Stomach (tissue), 4 donors: ENCODE measurements at regions not wholly inside any gene's neighbourhood (a gene's known extent, or its start where the extent isn't known, plus 50 kb on each side); places are given as distances from the start of the nearest gene placed in this dataset.

Experiments
- CTCF ChIP-seq, 7 experiments: fragments of 450-650 bp in 4 of 7; fragments of 200-600 bp in 3 of 7; sonication (generic) in 3 of 7; IDR thresholded peaks; one replicate each; pipeline ENCODE4 v1.5.1; 2016 to 2019; ENCODE audit warnings: antibody characterized with exemption in 7 of 7, control low read depth in 2 of 7, mild to moderate bottlenecking in 1 of 7
- EP300 ChIP-seq: sonication (generic); formaldehyde crosslinking; IDR thresholded peaks from one replicate; pipeline ENCODE4 v1.6.1; 2017; ENCODE audit warnings: antibody characterized with exemption
- POLR2A ChIP-seq, 4 donors: fragments of 450-650 bp; IDR thresholded peaks; one replicate each; pipeline ENCODE4 v1.6.1; 2016; ENCODE audit warnings: antibody characterized with exemption in 4 of 4, control low read depth in 2 of 4, mild to moderate bottlenecking in 1 of 4, moderate library complexity in 1 of 4
- POLR2AphosphoS5 ChIP-seq, 3 donors: sonication (generic); formaldehyde crosslinking; IDR thresholded peaks; one replicate each; pipeline ENCODE4 v1.6.1; 2016; ENCODE audit warnings: antibody characterized with exemption in 3 of 3

GRCh38 chr16:79400462-79401149, 199.9 kb downstream of the MAF start:
- TF ChIP-seq POLR2A (IDR thresholded peaks at IDR 0.05): no peak
- no peak for TF ChIP-seq CTCF (IDR thresholded peaks at IDR 0.05)
- no peak for TF ChIP-seq EP300
- peak in 2 of 3 donors; percentile 68 to 77 for TF ChIP-seq POLR2AphosphoS5 (IDR thresholded peaks at IDR 0.05)
